Effector memory CD4-positive, alpha-beta T cell (primary cell): ENCODE measurements at regions not wholly inside any gene's neighbourhood (a gene's known extent, or its start where the extent isn't known, plus 50 kb on each side); places are given as distances from the start of the nearest gene placed in this dataset.

ENCODE experiments used
- DNase-seq, 3 donors: peaks; one replicate each; pipeline ENCODE4 v3.0.0-alpha.2; 2020
- H3K27ac ChIP-seq: 2 replicates; pipeline ENCODE4 v1.7.0; 2013; ENCODE audit warnings: mild to moderate bottlenecking, low read length, moderate library complexity; ENCODE audit not compliant: insufficient read depth, poor library complexity, severe bottlenecking
- H3K27me3 ChIP-seq: replicated peaks from 2 replicates; pipeline ENCODE4 v1.7.0; 2013; ENCODE audit warnings: mild to moderate bottlenecking, low read length; ENCODE audit not compliant: insufficient read depth, control insufficient read depth, poor library complexity, severe bottlenecking
- H3K36me3 ChIP-seq: 2 replicates; pipeline ENCODE4 v1.7.0; 2013; ENCODE audit warnings: mild to moderate bottlenecking, low read length, moderate library complexity; ENCODE audit not compliant: control insufficient read depth, insufficient read depth
- H3K4me1 ChIP-seq: 2 replicates; pipeline ENCODE4 v1.7.0; 2013; ENCODE audit warnings: low read length, mild to moderate bottlenecking; ENCODE audit not compliant: control insufficient read depth, insufficient read depth, poor library complexity, severe bottlenecking
- H3K4me3 ChIP-seq: 2 replicates; pipeline ENCODE4 v1.7.0; 2013; ENCODE audit warnings: low read length, low read depth, mild to moderate bottlenecking; ENCODE audit not compliant: insufficient read depth, poor library complexity, severe bottlenecking
- H3K9me3 ChIP-seq: 2 replicates; pipeline ENCODE4 v1.7.0; 2013; ENCODE audit warnings: mild to moderate bottlenecking, low read length, moderate library complexity; ENCODE audit not compliant: control insufficient read depth

DNA sequence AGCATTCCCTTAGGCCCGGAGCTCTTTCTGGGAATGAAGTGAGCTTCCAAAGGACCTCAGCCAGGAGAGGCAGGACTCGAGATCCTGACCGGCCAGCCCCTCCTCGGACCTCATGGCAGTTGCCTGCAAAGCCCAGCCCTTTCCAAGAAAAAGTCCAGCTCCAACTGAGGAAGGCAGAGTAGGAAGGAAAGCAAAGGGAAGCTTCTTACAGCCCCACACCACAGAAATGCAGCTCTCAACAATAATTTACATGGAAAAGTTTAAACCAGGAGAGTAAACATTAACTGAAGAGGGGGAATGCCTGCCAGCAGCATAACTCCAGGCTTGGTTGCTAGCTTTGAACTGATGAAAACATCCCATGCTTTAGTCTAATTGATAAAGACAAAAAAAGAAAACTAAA, 153.9 kb upstream of the PFKP start:
- DNase-seq, result no peak
- H3K27me3 ChIP-seq, result no peaks in the 10 kb centered on the region
- no peak overlapping the region for H3K27ac ChIP-seq
- no peaks in the 10 kb centered on the region for H3K9me3 ChIP-seq
- H3K4me1 ChIP-seq, result no peaks in the 10 kb centered on the region
- H3K4me3 ChIP-seq, result no peak overlapping the region
- H3K36me3 ChIP-seq, result no peaks in the 10 kb centered on the region

- no peaks in the 10 kb centered on the region for H3K27me3 ChIP-seq
- DNase-seq, result no peak
- no peaks in the 10 kb centered on the region for H3K36me3 ChIP-seq
- H3K4me1 ChIP-seq, result no peaks in the 10 kb centered on the region
- H3K9me3 ChIP-seq, result no peaks in the 10 kb centered on the region
- no peak overlapping the region for H3K4me3 ChIP-seq
- H3K27ac ChIP-seq, result no peak overlapping the region
Observed at GRCh38 chr10:2910656-2911055, 156.7 kb upstream of the PFKP start.

DNA sequence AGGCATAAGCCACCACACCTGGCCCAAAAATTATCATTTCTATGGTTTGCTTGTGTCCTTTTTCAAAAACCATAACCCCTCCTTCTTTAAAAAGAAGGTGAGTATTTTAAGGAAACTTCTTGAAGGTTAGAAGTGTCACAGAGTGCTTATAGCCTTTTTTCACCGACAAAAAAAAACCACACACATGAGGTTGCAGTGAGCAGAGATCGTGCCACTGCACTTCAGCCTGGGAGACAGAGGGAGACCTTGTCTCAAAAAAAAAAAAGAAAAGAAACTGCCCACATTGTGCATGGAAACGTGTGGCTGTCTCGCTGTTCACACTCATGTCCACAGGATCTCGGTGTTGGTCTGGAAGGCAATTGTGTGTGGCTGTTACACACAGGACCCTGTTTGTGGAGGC, 157.4 kb upstream of the PFKP start:
- H3K36me3 ChIP-seq, result no peaks in the 10 kb centered on the region
- H3K27me3 ChIP-seq, result no peaks in the 10 kb centered on the region
- H3K4me1 ChIP-seq, result no peaks in the 10 kb centered on the region
- no peaks in the 10 kb centered on the region for H3K9me3 ChIP-seq
- DNase-seq, result no peak
- no peak overlapping the region for H3K27ac ChIP-seq
- no peak overlapping the region for H3K4me3 ChIP-seq

- Histone ChIP-seq H3K9me3 (no peaks in the 10 kb centered on the region), H3K4me1 (no peaks in the 10 kb centered on the region), H3K27ac (no peak overlapping the region), H3K27me3 (no peaks in the 10 kb centered on the region), H3K36me3 (no peaks in the 10 kb centered on the region), H3K4me3 (no peak overlapping the region)
- no peak for DNase-seq
Observed at GRCh38 chr10:2908851-2909630, 158.3 kb upstream of the PFKP start.

DNA sequence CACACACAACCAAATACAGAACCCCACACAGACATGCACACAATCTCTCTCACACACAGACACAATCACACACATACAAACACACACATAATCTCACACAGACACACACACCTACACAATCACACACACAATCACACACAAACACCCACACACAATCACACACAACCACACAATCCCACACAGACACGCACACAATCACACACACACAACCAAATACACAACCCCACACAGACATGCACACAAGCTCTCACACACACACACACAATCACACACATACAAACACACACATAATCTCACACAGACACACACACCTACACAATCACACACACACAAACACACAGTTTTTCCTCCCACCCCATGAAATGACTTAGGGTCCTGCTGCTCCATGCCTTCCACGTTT, 160.4 kb upstream of the PFKP start:
- H3K4me3 ChIP-seq, result no peak overlapping the region
- no peak for DNase-seq
- H3K4me1 ChIP-seq, result no peaks in the 10 kb centered on the region
- no peaks in the 10 kb centered on the region for H3K36me3 ChIP-seq
- no peaks in the 10 kb centered on the region for H3K27me3 ChIP-seq
- no peak overlapping the region for H3K27ac ChIP-seq
- H3K9me3 ChIP-seq, result no peaks in the 10 kb centered on the region

GRCh38 chr10:2905851-2906250, 161.5 kb upstream of the PFKP start:
- DNase-seq, result no peak
- no peak overlapping the region for H3K27ac ChIP-seq
- no peaks in the 10 kb centered on the region for H3K36me3 ChIP-seq
- H3K4me3 ChIP-seq, result no peak overlapping the region
- no peaks in the 10 kb centered on the region for H3K27me3 ChIP-seq
- H3K9me3 ChIP-seq, result no peaks in the 10 kb centered on the region
- no peaks in the 10 kb centered on the region for H3K4me1 ChIP-seq

DNA sequence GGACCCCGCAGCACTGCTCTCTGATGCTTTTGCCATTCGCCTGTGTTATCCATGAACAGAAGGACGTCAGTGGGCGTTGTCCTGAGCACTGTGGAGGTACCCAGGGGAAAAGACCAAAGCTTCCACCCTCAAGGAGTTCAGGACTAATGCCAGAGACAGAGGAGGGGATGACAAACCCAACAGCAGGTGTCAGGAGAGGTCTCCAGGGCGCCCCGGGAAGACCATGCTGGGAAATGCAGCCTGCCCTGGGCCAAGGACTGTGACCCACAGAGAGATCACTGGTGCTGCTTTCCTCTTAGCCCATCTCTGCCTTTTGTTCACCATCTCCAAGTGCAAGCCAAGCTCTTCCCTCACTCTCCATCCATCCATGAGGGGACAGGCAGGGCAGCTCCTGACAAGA, 166.8 kb upstream of the PFKP start:
- Histone ChIP-seq H3K27me3 (no peaks in the 10 kb centered on the region), H3K4me1 (no peaks in the 10 kb centered on the region), H3K36me3 (no peaks in the 10 kb centered on the region), H3K4me3 (no peak overlapping the region), H3K9me3 (no peaks in the 10 kb centered on the region), H3K27ac (no peak overlapping the region)
- no peak for DNase-seq

GRCh38 chr10:2899246-2899951, 167.9 kb upstream of the PFKP start:
- H3K27ac ChIP-seq, result no peak overlapping the region
- no peaks in the 10 kb centered on the region for H3K27me3 ChIP-seq
- DNase-seq, result no peak
- no peak overlapping the region for H3K4me3 ChIP-seq
- H3K9me3 ChIP-seq, result no peaks in the 10 kb centered on the region
- no peaks in the 10 kb centered on the region for H3K4me1 ChIP-seq
- no peaks in the 10 kb centered on the region for H3K36me3 ChIP-seq

GRCh38 chr10:2898509-2898860, 168.9 kb upstream of the PFKP start:
- no peak for DNase-seq
- Histone ChIP-seq H3K4me3 (no peak overlapping the region), H3K9me3 (no peaks in the 10 kb centered on the region), H3K27me3 (no peaks in the 10 kb centered on the region), H3K27ac (no peak overlapping the region), H3K4me1 (no peaks in the 10 kb centered on the region), H3K36me3 (no peaks in the 10 kb centered on the region)

DNA sequence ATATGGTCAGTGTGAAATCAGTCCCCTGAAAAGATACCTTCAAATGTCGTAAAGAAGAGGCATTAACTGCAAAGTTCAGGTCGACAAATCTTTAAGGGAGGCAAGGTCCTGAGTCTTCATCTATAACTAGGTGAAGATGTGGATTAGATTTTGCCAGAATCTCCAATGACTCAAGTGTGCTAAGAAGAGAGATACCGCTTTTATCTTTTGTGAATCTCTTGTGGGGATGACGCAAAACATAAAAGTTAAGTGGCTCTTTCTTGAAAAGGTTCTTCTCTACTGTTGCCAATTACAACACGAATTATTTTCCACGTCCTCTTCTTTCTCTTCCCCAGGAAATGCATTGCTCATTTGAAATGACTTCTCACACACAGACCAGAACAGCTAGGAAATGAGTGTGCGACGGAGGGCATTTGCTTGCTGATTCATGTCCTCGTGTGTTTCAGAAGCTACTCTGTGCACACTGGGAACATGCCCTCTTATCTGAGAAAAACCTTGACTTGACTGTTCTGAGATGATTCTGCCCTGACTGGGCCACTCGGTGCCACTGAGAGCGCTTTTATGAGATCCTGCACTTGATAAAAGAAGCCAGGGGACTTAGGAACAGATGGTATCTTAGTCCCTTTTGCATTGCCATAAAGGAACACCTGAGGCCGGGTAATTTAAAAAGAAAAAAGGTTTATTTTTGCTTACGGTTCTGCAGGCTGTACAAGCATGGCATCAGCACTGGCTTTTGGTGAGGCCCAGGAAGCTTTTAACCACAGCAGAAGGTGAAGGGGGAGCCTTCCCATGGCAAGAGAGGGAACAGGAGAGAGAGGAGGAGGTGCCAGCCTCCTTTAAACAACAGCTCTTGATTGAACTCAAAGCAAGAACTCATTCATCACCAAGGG, 169.5 kb upstream of the PFKP start:
- H3K4me3 ChIP-seq, result no peak overlapping the region
- no peak for DNase-seq
- H3K4me1 ChIP-seq, result no peaks in the 10 kb centered on the region
- no peaks in the 10 kb centered on the region for H3K27me3 ChIP-seq
- no peaks in the 10 kb centered on the region for H3K9me3 ChIP-seq
- H3K36me3 ChIP-seq, result no peaks in the 10 kb centered on the region
- no peak overlapping the region for H3K27ac ChIP-seq
